ENCODE measurements at regions not wholly inside any gene's neighbourhood (a gene's known extent, or its start where the extent isn't known, plus 50 kb on each side); places are given as distances from the start of the nearest gene placed in this dataset.

DNA sequence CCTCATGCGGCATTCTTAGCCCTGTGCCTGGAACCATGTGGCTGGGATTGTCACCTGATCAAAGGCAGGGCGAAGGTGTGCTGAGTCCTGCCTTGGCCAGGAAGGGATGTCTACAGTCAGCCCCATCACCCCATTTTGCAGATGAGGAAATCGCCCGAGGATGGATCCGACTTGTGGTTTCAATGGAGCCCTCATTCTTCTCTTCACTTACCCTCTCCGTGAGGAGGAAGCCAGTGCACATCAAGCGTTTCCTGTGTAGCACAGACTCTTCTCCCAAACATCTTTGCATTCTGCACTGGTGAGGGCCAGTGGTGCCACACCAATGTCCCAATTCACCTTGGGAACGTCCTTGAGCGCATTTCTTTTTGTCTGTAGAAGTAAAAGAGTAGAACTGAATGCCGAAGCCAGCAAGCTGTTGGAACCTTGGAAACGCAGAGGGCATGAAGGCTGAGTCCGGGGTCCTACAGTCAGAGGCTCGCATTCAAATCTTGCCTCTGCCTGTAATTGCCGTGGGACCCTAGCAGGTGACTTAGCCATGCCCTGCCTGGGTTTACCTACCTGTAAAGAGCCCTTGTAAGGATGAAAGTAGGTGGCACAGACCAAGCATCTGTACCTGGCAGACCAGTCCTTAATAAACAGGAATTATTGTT is 85.4 kb downstream of the IRF8 start (continued):
- no peak for TF ChIP-seq BACH1 (IDR thresholded peaks at IDR 0.05; ENCODE audit: borderline replicate concordance)

DNA sequence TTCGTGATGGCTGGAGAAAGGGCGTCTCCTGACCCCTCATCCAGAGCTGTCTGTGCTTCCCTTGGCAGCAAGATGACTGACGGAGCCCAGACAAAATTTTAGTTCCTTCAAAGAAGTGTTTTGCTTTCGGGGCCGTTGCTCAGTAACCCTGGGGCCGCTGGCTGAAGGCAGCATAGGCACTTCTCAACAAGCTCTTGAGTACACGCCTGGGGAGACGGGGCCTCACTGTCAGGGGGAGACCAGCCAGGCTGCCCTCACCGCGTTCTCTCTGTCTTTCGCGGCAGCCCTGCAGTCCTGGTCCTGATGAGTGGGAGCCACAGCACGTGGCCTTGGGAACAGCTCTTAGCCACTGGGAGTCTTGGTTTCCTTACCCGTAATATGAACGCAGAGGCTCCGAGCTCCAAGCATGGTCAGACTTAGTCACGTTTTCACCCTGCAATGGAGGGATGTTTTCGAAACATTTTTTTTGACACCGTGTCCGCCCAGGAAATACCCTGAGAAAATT is 86.0 kb downstream of the IRF8 start:
- intact Hi-C loops (cut with micrococcal nuclease; ENCODE audit: unreplicated experiment) = no loop called here
- BruUV-seq (replicated peaks) = no TSS peak

More for the DNA sequence above, 86.0 kb downstream of the IRF8 start:
- Histone ChIP-seq H3K4me1 (ENCODE audit: control insufficient read depth, insufficient read depth, low read length) (peaks cover 67% of the 10 kb centered on the region), H2AFZ (ENCODE audit: control insufficient read depth, low read depth, low read length) (peak overlapping the region; percentile 72), H3K27me3 (replicated peaks in 1 of 2; ENCODE audit: control insufficient read depth in 2 of 2, insufficient read depth in 2 of 2, low read length in 1 of 2) (no peaks in the 10 kb centered on the region), H3K36me3 (ENCODE audit: control insufficient read depth in 2 of 2, insufficient read depth in 2 of 2, low read length in 1 of 2) (no peaks in the 10 kb centered on the region), H3K9me3 (replicated peaks; ENCODE audit: control insufficient read depth, insufficient read depth, low read length) (no peaks in the 10 kb centered on the region), H3K4me2 (ENCODE audit: control insufficient read depth, insufficient read depth) (peak overlapping the region; percentile 66), H4K20me1 (ENCODE audit: control insufficient read depth, insufficient read depth) (no peaks in the 10 kb centered on the region), H3K79me2 (ENCODE audit: control insufficient read depth, insufficient read depth, low read length) (peaks cover 5% of the 10 kb centered on the region), H3K4me3 (peak overlapping the region; percentile 37), H3K9ac (ENCODE audit: control insufficient read depth, insufficient read depth, low read length) (peak overlapping the region; percentile 76), H3K27ac (ENCODE audit: control insufficient read depth, insufficient read depth) (peak overlapping the region; percentile 100)
- TF ChIP-seq EGR1 (IDR thresholded peaks at IDR 0.05; ENCODE audit: borderline replicate concordance in 1 of 2, low read depth in 2 of 2, low read length in 2 of 2) (no peak), ZBED1 (IDR thresholded peaks at IDR 0.05; ENCODE audit: borderline replicate concordance) (0 out of 2 replicates have a peak, but pooled peaks have one; percentile 42), FOXM1 (IDR thresholded peaks at IDR 0.05; ENCODE audit: low read depth, low read length) (no peak), POLR2A (IDR thresholded peaks at IDR 0.05; ENCODE audit: low read depth, low read length) (peak; percentile 61), YY1 (IDR thresholded peaks at IDR 0.05; ENCODE audit: low read depth, low read length) (peak; percentile 15; the same call in 1 of the 2 replicates), EED (IDR thresholded peaks at IDR 0.05; ENCODE audit: low read depth) (0 out of 2 replicates have a peak, but pooled peaks have one; percentile 10), CHD4 (IDR thresholded peaks at IDR 0.05) (no peak), LARP7 (IDR thresholded peaks at IDR 0.05) (0 out of 2 replicates have a peak, but pooled peaks have one; percentile 23), ETV6 (conservative IDR thresholded peaks at IDR 0.05 in 1 of 2, IDR thresholded peaks at IDR 0.05 in 1 of 2; ENCODE audit: borderline replicate concordance in 1 of 2, low read depth in 1 of 2) (0 out of 4 replicates have a peak, but pooled peaks of 1 of the 2 experiments have one; percentile 41), SMAD5 (IDR thresholded peaks at IDR 0.05; ENCODE audit: low read depth) (0 out of 2 replicates have a peak, but pooled peaks have one; percentile 18), BHLHE40 (IDR thresholded peaks at IDR 0.05; ENCODE audit: borderline replicate concordance in 1 of 2, low read depth in 2 of 2, low read length in 1 of 2) (peak; percentile 57 to 65; a peak in 3 of 4 replicates), RFX5 (IDR thresholded peaks at IDR 0.05; ENCODE audit: low read depth, low read length) (no peak)
- POLR2A ChIA-PET = interaction anchor here (1.6 kb wide), 1 partner anchor 77 kb away, joined by 4 read pairs; no protein-coding TSS in a partner anchor
- no peak for ATAC-seq
- no peak for DNase-seq (ENCODE audit: low read depth, low spot score)
- RAD21 ChIA-PET (ENCODE audit: unreplicated experiment) = interaction anchor here (1.4 to 8.2 kb wide), 7 partner anchors 28 to 165 kb away, joined by 4 to 194 read pairs (median 47); partner anchors contain the start of gene IRF8
- FAIRE-seq = no peak
- SMC1A ChIA-PET (ENCODE audit: uncharacterized antibody, unreplicated experiment) = interaction anchor here (1.0 to 18.6 kb wide), 6 partner anchors 11 to 163 kb away, joined by 3 to 338 read pairs (median 113); partner anchors contain the start of gene IRF8
- in situ Hi-C loops (cut with MboI) = loop anchor here (5.0 kb wide), 1 partner anchor 163 kb away; no protein-coding TSS in a partner anchor
- CTCF ChIA-PET = interaction anchor here (0.7 to 12.2 kb wide), 6 partner anchors 9 to 163 kb away, joined by 3 to 337 read pairs (median 52); partner anchors contain the start of gene IRF8
- 57% methylated on average over 20 of the region's 20 CpGs for WGBS (ENCODE audit: insufficient coverage, insufficient replicate concordance, low lambda C conversion rate, missing lambda C conversion rate)

All from GM12878 (cell line).